ENCODE measurements at regions not wholly inside any gene's neighbourhood (a gene's known extent, or its start where the extent isn't known, plus 50 kb on each side); places are given as distances from the start of the nearest gene placed in this dataset.

DNA sequence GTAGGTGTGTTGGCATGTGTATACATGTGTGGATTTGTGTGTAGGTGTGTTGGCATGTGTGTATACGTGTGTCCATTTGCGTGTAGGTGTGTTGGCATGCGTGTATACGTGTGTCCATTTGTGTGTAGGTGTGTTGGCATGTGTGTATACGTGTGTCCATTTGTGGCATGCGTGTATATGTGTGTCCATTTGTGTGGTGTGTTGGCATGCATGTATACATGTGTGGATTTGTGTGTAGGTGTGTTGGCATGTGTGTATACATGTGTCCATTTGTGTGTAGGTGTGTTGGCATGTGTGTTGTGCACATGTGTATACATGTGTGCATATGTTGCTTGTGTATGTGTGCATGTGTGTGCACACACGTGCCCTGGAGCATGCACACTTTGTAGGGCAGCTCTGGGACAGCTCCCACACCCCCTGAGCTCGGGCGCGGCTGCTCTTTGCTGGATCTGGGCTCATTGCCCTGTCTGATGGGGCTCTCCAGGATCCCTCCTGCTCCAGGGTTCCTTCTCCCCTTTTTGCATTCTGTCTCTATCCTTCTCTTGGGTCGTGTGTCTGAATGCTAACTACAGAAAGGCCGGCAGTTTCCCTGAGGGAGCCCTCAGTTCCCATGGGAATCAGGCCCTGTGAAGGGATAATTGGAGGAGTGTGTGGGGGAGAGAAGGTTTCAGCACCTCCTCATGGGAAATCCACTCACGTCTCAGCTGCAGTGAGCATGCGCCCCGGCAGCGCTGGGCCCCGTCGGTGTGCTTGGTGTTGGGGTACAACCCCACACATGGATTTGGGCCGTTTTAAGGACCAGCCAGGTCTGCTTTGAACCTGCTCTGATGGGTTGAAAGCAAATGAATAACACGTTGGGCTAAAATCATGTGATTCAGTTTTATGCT is 102.0 kb downstream of the ERMARD start:
- no peak for DNase-seq
- no peak for ATAC-seq
- intact Hi-C loops (cut with micrococcal nuclease): no loop called here

DNA sequence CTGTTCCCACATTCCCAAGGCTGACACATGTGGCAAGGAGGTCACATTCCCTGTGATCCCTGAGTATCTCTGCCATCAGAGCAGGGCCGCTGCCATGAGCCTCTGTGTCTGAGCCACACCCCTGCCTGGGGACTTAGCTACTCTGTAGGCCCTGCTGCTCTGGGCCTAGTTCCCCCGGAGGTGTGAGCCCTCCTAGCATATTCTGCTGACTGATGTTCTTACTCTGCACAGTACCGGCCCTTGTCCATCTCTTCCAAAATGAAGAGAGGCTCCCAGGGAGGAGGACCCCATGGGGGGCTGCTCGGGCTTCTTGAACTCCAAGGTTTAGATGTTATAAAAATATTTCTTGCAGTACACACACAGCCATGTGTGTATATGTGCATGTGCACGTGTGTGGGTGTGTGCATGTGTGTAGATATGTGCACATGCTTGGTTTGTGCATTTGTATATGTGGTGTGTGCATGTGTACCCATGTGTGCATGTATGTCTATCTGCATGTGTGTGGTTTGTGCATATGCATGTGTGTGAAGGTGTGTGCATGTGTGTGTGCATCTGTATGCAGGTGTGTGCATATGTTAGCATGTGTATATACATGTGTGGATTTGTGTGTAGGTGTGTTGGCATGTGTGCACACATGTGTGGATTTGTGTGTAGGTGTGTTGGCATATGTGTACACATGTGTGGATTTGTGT is 101.2 kb downstream of the ERMARD start:
- peak; percentile 43 for ATAC-seq
- intact Hi-C loops (cut with micrococcal nuclease): no loop called here
- DNase-seq: no peak

DNA sequence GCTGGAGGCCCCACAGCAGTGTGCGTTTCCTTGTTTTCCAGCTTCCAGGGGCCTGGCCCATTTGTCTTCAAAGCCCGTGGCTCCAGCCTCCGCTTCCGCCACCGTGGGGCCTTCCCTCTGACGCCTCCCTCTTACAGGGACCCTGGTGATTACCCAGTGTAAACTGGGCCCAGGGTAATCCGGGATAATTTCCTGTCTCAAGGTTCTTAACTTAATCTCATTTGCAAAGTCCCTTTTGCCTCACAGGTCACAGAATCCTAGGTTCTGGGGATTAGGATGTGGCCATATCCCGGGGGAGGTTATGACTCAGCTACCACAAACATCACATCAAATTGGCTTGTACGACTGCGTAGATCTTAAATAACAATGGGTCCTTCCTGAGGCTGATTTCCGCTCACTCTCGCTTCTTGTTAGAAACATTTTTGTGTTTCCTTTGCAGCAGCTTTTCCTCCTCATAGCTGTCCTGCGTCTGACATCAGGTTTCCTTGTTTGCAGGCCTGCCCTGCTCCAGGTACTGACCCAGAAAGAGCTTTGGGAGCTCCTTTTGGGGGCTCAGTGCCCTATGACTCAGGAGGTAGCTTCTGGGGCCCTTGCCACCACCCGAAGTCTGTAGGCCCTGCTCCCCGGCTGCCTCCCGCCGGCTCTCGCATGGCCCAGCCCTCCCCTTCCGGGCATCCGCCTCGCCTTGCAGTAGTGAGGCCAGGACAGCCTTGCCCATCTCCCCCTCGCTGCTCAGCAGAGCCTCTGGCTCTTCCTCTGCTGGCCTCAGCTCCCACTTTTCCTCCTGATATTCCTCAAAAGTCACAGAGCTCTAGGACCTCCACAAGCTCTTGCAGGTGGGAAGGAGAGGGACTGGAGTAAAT is 100.5 kb downstream of the ERMARD start:
- no peak for DNase-seq
- ATAC-seq: peak; percentile 84
- intact Hi-C loops (cut with micrococcal nuclease): no loop called here

DNA sequence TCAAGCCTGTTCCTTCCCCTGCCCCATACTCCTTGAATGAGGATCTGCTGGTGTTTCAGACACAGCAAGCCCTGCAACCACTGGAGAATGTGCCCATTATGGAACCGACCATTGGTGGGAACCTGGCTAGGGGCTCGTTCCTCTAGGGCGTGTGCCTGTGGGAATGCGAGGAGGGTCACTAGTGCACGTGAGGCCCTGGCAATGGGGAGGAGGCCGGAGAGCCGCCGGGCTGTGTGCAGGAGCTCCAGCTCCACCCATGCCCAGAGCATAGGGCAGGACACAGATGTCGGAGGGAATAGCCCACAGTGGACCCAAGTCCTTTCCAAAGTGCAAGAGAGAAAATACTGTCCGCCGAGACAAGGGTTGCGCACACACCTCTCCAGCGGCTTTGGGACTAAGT is 99.3 kb downstream of the ERMARD start:
- DNase-seq: no peak
- no peak for ATAC-seq
- intact Hi-C loops (cut with micrococcal nuclease): no loop called here

DNA sequence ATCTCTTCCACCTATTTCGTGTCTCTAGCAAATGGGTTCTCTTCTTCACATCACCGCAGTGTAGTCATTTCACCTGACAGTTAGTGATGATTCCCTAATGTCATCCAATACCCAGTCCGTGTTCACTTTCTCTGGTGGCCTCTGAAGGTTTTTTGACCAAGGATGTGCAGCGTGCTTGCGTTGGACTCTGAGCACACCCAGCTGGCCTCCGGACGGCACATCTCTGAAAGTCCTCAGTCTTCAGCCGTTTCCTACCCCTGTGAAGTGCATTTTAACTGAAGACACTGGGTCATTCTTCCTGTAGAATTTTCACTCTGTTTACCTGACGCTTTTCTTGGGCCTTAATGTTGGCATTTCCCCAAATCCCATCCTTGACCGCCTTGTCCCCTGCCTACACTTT is 98.7 kb downstream of the ERMARD start:
- intact Hi-C loops (cut with micrococcal nuclease): no loop called here
- no peak for DNase-seq
- ATAC-seq: no peak

DNA sequence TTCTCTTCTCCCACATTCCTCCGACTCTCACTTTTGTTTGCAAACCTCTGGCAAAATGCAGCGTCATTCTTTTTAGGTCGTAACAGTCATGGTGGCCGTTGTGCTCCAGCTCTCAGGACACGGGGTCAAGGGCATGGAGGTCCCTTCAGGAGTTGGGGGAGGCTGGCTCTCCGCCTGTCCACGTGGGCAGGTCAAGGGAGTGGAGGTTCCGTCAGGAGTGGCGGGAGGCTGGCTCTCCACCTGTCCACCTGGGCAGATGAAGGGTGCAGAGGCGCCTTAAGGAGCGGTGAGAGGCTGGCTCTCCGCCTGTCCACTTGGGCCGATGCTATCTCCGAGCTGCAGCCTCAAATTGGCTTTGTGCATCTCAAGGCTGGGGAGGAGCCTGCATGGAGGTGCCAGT is 98.0 kb downstream of the ERMARD start:
- DNase-seq: no peak

DNA sequence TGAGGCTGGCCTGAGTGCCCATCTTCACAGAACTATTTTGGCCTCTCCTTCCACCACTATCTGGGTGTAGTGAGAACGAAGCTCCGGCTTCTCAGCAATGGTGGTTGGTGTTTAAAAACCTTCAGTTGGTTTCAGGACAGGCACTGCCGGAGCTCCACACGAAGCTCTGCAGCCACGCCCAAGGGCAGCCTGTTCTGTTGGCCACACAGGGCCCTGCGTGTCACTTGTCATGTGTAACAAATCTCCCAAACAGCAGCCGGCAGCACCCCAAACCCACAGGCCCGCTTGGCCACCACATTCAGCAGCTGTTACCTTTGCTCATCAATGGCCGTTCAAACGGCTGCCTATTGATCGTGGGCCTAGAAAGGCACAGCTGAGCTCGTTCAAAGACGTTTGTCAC is 97.5 kb downstream of the ERMARD start:
- intact Hi-C loops (cut with micrococcal nuclease): no loop called here
- ATAC-seq: no peak
- no peak for DNase-seq

More for the DNA sequence above, 98.0 kb downstream of the ERMARD start:
- intact Hi-C loops (cut with micrococcal nuclease): no loop called here
- no peak for ATAC-seq

DNA sequence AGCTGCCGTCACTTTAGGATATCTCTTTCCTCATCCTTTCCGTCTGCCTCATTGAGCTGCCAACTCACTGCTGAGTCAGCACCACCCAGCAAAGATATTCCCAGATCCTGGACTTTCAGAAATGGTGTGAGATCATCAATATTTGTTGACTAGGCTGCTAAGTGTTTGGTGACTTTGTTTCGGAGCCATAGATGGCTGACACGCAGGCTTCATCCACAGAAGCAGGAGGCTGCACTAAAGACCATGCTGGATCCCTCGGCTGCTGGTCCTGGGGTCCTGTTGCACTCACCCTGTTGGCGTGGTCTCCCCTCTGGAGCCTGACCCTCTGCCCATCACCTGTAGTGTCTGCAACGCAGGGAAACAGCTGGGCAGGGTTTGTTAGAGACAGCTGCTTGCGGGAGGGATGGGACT is 96.5 kb downstream of the ERMARD start:
- intact Hi-C loops (cut with micrococcal nuclease): no loop called here
- DNase-seq (no peak), ATAC-seq (no peak)

DNA sequence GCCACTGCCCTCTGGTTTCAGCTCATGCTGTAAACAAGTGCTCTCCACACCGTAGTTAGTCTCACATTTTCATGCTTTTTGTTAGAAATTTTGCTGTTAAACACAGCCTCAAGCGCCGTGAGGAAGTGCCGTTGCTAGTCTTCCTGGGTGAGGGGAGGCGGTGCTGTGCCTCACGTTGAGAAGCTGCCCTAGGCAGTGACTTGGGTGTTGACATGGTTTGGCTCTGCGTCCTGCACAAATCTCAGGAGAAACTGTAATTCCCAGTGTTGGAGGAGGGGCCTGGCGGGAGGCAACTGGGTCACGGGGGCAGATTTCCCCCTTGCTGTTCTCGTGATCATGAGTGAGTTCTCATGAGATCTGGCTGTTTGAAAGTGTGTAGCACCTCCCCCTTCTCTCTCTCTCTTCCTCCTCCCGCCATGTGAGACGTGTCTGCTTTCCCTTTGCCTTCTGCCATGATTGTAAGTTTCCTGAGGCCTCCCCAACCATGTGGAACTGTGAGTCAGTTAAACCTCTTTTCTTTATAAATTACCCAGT is 95.8 kb downstream of the ERMARD start:
- no peak for DNase-seq
- no peak for ATAC-seq
- intact Hi-C loops (cut with micrococcal nuclease): no loop called here

DNA sequence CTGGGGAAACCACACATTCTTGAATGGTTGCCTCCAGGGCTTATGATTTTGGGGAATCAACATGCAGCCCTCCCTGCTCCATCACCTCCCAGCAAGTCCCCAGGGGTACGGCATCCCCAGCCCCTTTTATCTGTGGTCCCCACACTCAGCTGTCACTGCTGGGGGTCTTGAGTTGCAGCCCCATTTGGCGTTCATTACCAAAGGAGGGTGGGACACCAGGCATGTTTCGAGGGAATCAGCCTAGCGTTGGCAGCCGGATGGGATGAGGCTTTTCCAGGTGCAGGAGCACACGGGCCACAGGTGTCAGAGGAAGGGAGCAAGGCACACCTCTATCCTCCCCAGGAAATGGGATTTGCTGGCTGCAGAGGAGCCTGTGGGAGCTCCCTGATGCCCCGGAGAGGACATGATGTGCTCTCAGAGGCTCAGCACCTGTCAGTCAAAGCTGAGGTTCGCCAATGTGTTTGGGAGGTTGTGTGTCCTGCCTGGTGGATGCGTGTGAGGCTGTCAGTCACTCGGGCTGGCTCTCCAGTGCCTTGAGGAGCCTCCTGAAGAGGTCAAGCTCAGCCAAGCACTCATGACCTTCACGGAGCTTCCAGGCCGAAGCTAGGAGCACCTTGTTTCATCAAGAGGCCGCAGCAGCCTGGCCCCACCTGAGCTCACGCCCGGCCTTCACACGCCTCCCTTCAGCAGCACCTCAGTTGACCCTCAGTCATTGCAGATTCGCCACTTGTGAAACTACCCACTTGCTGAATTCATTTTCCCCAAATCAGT is 95.0 kb downstream of the ERMARD start:
- ATAC-seq: no peak
- no peak for DNase-seq
- intact Hi-C loops (cut with micrococcal nuclease): no loop called here

DNA sequence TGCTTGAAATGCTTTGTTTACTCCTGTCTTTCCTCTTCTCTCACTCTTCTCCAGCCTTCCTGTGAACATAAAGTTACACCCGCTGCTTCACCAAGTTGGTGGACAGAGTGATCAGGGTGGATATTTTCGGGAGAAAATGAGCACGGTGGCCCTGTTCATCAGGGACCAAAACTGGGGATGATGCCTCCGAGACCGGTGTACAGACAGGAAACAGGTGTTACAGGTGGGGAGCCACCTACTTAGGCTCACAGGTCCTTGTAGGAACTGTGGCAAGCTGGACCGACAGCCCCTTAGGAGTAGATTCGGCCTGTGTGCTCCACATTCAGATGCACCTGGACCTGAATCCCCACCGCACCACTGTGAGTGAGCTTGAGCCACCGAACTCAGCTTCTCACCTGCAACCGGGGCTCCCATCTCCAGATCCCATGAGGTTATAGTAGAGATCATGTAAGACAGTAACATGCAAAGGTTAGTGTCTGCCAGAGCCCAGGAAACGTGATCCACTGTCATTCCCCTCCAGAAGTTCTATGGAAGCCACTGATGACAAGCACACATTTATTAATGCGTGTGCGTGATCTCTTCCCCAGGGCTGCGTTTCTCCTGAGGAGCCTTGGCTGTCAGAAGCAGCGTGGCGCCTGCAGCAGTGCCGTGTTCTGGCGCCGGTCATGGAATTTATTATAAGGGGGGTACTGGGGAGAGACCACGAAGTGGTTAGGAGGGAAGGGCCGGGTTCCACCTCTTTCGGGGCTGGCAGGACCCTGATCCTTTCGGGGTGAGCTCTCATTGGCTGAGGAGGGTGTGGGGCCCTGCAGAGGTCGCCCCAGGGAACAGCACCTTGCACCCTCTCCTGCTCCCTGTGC is 94.2 kb downstream of the ERMARD start:
- DNase-seq: no peak
- intact Hi-C loops (cut with micrococcal nuclease): no loop called here
- ATAC-seq: no peak

DNA sequence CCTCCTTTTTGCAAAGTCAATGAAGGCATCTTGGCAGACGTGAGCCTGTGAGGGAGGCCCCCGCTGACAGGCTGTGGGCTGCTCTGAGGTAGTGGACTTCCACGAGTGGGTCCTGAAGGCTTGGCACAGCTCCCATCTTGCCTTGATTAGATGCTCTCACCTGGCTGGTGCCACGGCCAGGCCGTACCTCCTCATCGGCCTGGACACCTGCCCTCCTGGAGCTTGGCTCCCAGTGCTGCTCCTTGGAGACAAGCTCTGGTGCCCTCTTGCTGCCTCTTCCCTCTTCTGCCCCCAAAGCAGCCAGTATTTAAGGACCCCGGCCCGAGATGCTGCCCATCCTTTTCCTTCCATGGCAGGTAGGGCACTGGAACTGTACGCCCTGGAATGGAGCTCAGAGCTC is 93.5 kb downstream of the ERMARD start:
- ATAC-seq: no peak
- no peak for DNase-seq
- intact Hi-C loops (cut with micrococcal nuclease): no loop called here

DNA sequence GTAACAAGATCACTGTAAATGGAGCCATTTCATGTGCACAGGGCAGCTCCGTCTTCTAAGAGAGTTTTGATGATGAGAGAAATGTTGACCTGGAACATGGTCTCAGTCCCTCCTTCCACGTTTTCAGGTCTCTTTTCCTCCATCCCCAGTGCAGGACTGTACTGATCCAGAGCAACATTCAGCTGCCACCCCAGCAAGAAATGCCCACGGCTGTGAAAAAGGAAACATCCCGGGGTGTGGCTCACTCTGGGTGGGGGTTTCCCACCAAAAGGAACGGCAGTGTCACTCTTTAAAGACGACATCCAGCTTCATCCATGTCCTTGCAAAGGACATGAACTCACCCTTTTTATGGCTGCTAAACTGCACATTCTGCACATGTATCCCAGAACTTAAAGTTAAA is 92.6 kb downstream of the ERMARD start:
- intact Hi-C loops (cut with micrococcal nuclease): no loop called here
- ATAC-seq (no peak), DNase-seq (no peak)

DNA sequence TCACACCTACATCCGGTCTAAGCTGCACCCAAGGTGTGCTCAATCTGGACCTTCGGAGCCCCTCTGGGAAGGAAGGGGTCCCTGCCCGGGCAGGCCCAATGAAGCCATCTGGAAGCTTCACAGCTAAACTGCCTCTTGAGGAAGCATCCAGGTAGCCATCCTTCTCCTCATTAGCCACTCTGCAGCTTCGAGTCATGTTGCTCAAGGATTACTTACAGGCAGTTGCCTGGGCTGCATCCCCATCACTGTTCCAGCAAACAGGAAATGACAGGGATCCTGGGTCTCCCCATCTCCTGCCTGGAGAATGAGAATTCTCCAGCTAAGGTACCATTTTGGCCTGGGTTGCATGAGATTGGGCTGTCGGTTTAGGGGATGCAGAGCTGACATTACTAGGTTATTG is 91.7 kb downstream of the ERMARD start:
- intact Hi-C loops (cut with micrococcal nuclease): no loop called here
- DNase-seq (no peak), ATAC-seq (no peak)

DNA sequence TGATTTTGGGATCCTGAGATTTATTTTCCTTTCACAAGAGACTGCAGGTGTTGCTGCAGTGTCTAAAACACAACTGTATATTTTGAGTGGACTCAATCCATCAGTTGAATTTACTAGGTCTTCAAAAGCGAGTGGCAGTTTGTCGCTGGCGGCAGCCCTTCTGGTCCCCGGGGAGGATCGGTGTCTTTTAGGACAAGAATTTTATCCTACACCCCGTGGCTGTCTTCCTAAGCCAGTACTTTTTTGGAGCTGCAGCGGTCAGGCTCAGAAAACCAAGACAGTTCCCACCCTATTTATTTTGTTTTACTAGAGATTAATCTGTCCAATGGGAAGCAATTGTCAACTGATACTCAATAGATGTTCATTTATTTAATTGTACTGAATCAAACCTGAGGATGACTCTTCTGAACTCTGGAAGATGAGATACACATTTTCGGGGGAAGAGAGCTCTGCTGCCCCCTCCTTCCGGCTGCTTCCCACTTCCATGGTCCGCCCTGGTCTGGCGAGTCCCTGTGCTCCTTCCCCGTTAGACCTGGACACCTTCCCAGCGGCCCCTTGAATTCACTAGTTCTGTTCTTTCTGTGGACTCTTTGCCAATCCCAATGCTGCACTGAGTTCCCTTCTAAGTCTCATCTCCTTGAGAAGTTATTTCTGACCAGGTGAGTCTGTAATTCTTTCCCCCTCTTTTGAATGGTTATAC is 90.6 kb downstream of the ERMARD start:
- intact Hi-C loops (cut with micrococcal nuclease): no loop called here
- ATAC-seq (no peak), DNase-seq (no peak)

DNA sequence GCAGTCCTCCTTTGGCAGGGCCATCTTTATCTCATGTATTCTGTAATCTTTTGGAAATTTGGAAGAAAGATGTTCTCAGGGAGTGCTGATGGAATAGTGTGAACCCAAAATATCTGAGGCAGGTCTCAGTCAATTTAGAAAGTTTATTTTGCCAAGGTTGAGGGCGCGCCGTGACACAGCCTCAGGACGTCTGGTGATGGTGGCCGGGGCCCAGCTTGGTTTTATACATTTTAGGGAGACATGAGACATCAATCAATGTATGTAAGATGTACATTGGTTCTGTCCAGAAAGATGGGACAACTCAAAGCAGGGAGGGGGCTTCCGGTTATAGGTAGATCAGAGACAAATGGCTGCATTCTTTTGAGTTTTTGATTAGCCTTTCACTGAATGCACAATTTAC is 89.8 kb downstream of the ERMARD start:
- ATAC-seq (no peak), DNase-seq (no peak)
- intact Hi-C loops (cut with micrococcal nuclease): no loop called here

DNA sequence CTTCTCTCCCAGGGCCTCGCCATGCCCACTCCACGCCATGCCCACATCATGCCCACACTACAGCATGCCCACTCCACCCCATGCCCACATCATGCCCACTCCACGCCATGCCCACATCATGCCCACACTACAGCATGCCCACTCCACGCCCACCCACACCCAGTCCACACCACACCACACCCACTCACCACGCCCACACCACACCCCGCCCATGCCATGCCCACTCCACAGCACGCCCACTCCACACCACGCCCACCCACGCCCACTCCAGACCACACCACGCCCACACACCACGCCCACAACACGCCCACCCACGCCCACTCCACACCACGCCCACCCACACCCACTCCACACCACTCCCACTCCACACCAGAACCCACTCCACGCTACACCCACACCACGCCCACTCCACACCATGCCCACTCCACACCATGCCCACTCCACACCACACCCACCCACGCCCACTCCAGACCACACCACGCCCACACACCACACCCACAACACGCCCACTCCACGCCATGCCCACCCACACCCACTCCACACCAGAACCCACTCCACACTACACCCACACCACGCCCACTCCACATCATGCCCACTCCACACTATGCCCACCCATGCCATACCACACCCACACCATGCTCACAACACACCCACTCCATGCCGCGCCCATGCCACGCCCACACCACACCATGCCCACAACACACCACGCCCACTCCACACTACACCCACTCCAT is 88.6 kb downstream of the ERMARD start:
- DNase-seq: peak; percentile 24
- ATAC-seq: no peak

More for the DNA sequence above, 88.6 kb downstream of the ERMARD start:
- intact Hi-C loops (cut with micrococcal nuclease): loop anchor here (10.0 kb wide), 2 partner anchors 85 to 455 kb away; partner anchors contain the start of gene DLL1
